GM18868 (cell line): ENCODE measurements at regions not wholly inside any gene's neighbourhood (a gene's known extent, or its start where the extent isn't known, plus 50 kb on each side); places are given as distances from the start of the nearest gene placed in this dataset.

ENCODE experiments used
- ATAC-seq: cut with Tn5 transposase; IDR thresholded peaks from one replicate; pipeline ENCODE4 v1.9.1; 2021; ENCODE audit warnings: mild to moderate bottlenecking, moderate library complexity; ENCODE audit not compliant: unreplicated experiment

GRCh38 chr4:149136951-149137620, 678.6 kb downstream of the IQCM start:
- ATAC-seq = no peak

GRCh38 chr4:149135062-149135461, 680.6 kb downstream of the IQCM start:
- ATAC-seq = no peak

GRCh38 chr4:149121023-149121404, 678.8 kb upstream of the NR3C2 start:
- no peak for ATAC-seq

- no peak for ATAC-seq
These were observed 678.3 kb upstream of the NR3C2 start for GRCh38 chr4:149120331-149121022.

GRCh38 chr4:149116806-149117205, 674.6 kb upstream of the NR3C2 start:
- ATAC-seq = no peak

- ATAC-seq = no peak
These were observed 671.7 kb upstream of the NR3C2 start for GRCh38 chr4:149113804-149114430.

GRCh38 chr4:149112109-149112508, 669.9 kb upstream of the NR3C2 start:
- ATAC-seq = no peak

- ATAC-seq = no peak
These were observed 668.3 kb upstream of the NR3C2 start for GRCh38 chr4:149110481-149110880.

GRCh38 chr4:149108626-149109025, 666.4 kb upstream of the NR3C2 start:
- no peak for ATAC-seq

- no peak for ATAC-seq
These were observed 660.6 kb upstream of the NR3C2 start for GRCh38 chr4:149102765-149103164.

GRCh38 chr4:149101649-149102048, 659.4 kb upstream of the NR3C2 start:
- no peak for ATAC-seq

GRCh38 chr4:149095811-149096210, 653.6 kb upstream of the NR3C2 start:
- ATAC-seq = no peak

- no peak for ATAC-seq
These were observed 652.8 kb upstream of the NR3C2 start for GRCh38 chr4:149095001-149095400.

GRCh38 chr4:149084144-149084543, 641.9 kb upstream of the NR3C2 start:
- no peak for ATAC-seq

- no peak for ATAC-seq
These were observed 635.0 kb upstream of the NR3C2 start for GRCh38 chr4:149077181-149077580.

- no peak for ATAC-seq
These were observed 634.2 kb upstream of the NR3C2 start for GRCh38 chr4:149076401-149076800.

GRCh38 chr4:149072384-149072783, 630.2 kb upstream of the NR3C2 start:
- no peak for ATAC-seq

- ATAC-seq = no peak
These were observed 623.5 kb upstream of the NR3C2 start for GRCh38 chr4:149065753-149066152.

GRCh38 chr4:149062997-149063396, 620.8 kb upstream of the NR3C2 start:
- no peak for ATAC-seq

- ATAC-seq = no peak
These were observed 615.4 kb upstream of the NR3C2 start for GRCh38 chr4:149057594-149057993.

GRCh38 chr4:149056615-149057014, 614.4 kb upstream of the NR3C2 start:
- no peak for ATAC-seq

- no peak for ATAC-seq
These were observed 613.4 kb upstream of the NR3C2 start for GRCh38 chr4:149055624-149056023.
